SK-N-MC (cell line): ENCODE measurements at regions not wholly inside any gene's neighbourhood (a gene's known extent, or its start where the extent isn't known, plus 50 kb on each side); places are given as distances from the start of the nearest gene placed in this dataset.

Experiments used
- EZH2 ChIP-seq: fragments of 200-600 bp; sonication (generic); IDR thresholded peaks from one replicate; pipeline ENCODE4 v1.6.1; 2017; ENCODE audit warnings: antibody characterized with exemption
- POLR2AphosphoS5 ChIP-seq: IDR thresholded peaks from 2 replicates; pipeline ENCODE4 v1.6.1; 2012; ENCODE audit warnings: mild to moderate bottlenecking, low read depth, low read length, borderline replicate concordance

DNA sequence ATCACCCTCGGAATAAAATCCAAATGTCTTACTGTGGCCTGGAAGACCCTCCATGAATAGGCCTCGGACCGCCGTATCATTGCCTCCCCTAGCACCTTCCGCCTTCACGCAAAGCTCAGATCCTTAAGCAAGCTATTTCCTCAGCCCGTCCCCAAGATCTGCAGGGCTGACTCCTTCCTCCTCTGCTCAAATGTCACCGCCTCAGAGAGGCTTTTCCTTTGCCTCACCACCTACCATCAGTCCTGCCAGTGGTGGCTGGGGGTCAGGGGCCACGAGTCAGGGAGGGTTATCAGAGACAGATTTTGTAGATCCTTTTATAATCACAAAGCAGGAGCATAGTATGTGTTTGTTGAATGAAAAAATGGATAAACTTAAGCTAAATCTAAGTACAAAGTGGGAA is 74.4 kb upstream of the KIF2A start:
- TF ChIP-seq POLR2AphosphoS5, result no peak
- TF ChIP-seq EZH2, result no peak
